Astrocyte of the spinal cord (primary cell): ENCODE measurements at regions not wholly inside any gene's neighbourhood (a gene's known extent, or its start where the extent isn't known, plus 50 kb on each side); places are given as distances from the start of the nearest gene placed in this dataset.

Experiments
- DNase-seq: peaks from one replicate; pipeline ENCODE4 v3.0.0; 2011; ENCODE audit warnings: low read depth, low spot score
- H3K4me3 ChIP-seq: 2 replicates; pipeline ENCODE4 v1.5.1; 2011; ENCODE audit warnings: low read depth, mild to moderate bottlenecking, low read length, moderate library complexity
- CTCF ChIP-seq: IDR thresholded peaks from 2 replicates; pipeline ENCODE4 v1.5.1; 2012; ENCODE audit warnings: low read depth, mild to moderate bottlenecking, low read length, inconsistent platforms
- in situ Hi-C: cut with HindIII; loops from 2 replicates; pipeline ENCODE4 v1.10.0; 2017; ENCODE audit warnings: low sequenced_read_pairs

GRCh38 chr22:49199224-49199623, 628.4 kb downstream of the BRD1 start:
- DNase-seq, result no peak
- H3K4me3 ChIP-seq, result no peak overlapping the region
- no peak for TF ChIP-seq CTCF
- in situ Hi-C loops, result no loop called here

GRCh38 chr22:49198705-49199084, 629.0 kb downstream of the BRD1 start:
- no peak for TF ChIP-seq CTCF
- H3K4me3 ChIP-seq, result no peak overlapping the region
- in situ Hi-C loops, result no loop called here
- DNase-seq, result no peak

GRCh38 chr22:49197986-49198704, 629.5 kb downstream of the BRD1 start:
- H3K4me3 ChIP-seq, result no peak overlapping the region
- in situ Hi-C loops, result no loop called here
- TF ChIP-seq CTCF, result no peak
- no peak for DNase-seq

GRCh38 chr22:49197505-49197904, 630.2 kb downstream of the BRD1 start:
- no peak for DNase-seq
- no peak for TF ChIP-seq CTCF
- H3K4me3 ChIP-seq, result no peak overlapping the region
- in situ Hi-C loops, result no loop called here

GRCh38 chr22:49196046-49196511, 631.6 kb downstream of the BRD1 start:
- no peak for DNase-seq
- H3K4me3 ChIP-seq, result no peak overlapping the region
- in situ Hi-C loops, result no loop called here
- TF ChIP-seq CTCF, result no peak

GRCh38 chr22:49195636-49196035, 632.0 kb downstream of the BRD1 start:
- no peak overlapping the region for H3K4me3 ChIP-seq
- no peak for DNase-seq
- in situ Hi-C loops, result no loop called here
- no peak for TF ChIP-seq CTCF
